RPMI7951 (cell line): ENCODE measurements at regions not wholly inside any gene's neighbourhood (a gene's known extent, or its start where the extent isn't known, plus 50 kb on each side); places are given as distances from the start of the nearest gene placed in this dataset.

Source experiments
- DNase-seq: peaks from one replicate; pipeline ENCODE4 v3.0.0-alpha.2; 2012; ENCODE audit warnings: low read depth

DNA sequence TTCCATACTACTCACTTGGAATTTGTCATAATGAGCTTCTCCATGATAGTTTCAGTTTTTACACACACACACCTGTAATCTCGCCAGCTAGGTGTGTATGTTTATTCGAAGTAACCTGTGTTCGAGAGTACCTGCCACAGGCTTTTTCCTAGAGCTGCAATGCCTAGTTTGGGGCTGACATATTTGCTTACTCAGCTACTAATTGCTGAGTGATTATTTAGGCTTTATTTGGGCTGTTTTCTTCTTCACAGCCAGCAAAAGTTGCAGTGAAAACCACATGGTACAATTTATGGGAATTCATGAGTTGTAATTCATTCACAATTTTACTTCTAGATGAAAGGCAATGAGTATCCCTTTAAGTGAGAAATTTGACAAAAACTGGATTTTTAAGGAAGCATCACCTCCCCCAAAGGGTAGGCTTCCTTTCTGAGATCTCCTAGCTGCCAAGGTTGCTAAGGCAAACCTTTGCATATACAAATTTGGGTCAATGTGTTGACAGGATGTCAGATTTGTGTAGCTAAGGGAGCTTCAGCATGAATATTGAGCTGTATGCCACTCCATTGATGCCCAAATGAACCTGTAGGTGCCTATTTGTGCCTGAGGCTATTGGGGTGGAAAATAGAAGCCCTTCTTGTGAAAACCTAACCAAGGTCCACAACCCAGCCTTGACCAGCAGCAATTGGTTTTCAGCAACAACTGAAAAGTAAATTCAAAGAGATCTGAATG lies 108.7 kb upstream of the OTX2 start:
- DNase-seq, result no peak

- no peak for DNase-seq
Observed at GRCh38 chr14:56905282-56905681, 95.0 kb upstream of the OTX2 start.

- no peak for DNase-seq
Observed at GRCh38 chr14:56903304-56903969, 93.2 kb upstream of the OTX2 start.

DNA sequence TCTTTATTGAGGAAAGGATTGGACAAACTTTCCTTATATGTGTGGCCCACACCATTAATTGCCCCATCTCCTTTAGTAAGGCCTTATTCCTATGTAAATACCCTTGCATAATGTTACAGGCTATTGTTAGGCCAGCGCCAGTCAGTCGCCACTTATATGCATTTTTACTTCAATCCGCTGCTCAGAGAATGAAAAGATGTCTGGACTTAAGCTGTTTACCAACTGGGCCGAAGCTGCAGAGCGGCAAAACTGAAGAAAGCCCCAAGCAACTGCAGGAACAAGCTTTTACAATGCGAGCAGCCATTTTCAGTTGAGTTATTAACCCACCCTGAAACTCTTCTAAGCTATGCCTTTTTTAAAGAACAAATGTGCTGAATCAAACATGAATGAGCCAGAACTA lies 92.1 kb upstream of the OTX2 start:
- no peak for DNase-seq

DNA sequence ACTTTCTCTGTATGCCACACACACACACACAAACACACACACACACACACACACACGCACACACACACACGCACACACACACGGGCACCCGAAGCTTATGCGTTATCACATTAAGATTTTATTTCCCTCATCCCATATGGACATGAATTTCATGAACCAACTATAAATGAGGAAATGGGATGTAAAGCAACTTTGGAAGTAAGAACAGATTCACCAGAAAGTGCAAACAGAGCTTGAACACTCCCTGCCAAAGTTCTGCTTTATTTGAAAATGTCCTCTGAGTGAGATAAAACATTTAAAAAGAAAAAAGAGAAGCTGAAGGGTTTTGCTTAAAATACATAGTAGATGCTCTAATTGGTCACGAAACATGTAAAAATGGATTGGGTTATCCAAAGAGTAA lies 90.4 kb upstream of the OTX2 start:
- DNase-seq, result no peak

DNA sequence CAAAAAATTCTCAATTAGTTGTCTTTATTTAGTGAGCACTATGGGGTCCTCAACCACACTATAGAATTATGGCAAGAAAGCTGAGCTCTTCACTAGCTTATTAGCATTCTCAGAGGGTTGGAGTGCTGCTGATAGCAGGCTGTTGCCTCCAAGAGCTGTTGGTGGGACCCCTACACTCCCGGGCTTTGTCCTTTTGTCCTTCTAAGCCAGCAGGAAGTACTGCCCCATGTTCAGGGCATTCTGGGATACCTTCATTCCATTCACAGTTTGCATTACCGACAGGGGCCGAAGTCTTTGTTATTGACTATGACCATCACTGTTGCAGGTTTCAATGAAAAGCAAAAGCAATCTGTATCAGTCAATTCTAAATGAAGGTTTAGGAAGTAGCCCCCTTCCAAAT lies 89.5 kb upstream of the OTX2 start:
- DNase-seq, result no peak

- DNase-seq, result no peak
Observed at GRCh38 chr14:56896922-56897321, 86.6 kb upstream of the OTX2 start.

DNA sequence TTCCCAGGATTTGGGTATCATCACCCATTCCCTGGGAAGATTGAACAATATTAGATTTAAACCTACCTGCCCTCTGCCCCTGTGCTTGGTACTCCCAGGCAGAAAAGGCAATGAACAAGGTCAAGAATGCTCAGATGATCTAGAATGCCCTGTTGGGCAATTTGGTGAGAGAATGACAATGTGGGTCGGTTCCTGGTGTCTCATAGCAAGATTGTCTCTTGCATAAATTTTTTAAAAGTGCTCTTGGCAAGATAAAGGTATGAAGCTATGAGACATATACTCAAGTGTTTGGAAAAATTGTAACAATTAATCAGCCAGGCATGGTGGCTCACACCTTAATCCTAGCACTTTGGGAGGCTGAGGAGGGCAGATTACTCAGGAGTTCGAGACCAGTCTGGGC lies 86.0 kb upstream of the OTX2 start:
- no peak for DNase-seq

DNA sequence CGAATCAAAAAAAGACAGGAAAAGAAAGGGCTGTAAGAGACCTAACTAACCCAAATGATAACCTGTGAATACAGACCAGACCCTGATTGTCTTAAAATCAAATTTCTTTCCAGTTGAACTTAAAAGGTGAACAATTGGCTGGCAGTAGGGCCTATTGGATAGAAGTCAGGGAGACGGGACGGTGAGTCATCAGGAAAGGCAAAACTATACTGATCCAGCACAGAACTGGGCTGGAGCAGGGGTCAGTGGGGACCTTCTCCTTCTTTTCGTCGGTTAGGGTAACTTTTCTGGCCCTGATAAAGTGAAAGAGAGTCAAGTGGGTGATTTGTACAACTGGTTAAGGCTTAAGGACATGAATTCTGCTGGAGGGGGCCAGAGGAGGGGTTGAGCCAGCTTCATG lies 84.9 kb upstream of the OTX2 start:
- DNase-seq, result no peak

DNA sequence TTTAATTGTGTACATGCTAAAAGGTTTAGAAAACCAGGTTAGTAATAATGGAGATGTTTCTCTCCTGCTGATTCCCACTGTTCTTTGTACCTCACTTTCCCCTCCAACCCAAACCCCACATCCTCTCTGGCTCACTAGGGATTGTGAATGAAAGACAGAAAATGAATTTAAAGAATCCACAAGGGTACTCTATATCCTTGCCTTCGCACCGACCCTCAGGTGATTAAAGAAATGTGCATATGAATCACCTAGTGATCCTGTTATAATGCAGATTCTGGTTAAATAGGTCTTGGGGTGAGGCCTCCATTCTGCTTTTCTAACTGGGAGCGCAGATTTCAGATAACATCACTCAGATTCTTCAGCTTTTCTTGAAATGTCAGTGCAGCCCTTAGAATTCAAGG lies 84.3 kb upstream of the OTX2 start:
- DNase-seq, result no peak

DNA sequence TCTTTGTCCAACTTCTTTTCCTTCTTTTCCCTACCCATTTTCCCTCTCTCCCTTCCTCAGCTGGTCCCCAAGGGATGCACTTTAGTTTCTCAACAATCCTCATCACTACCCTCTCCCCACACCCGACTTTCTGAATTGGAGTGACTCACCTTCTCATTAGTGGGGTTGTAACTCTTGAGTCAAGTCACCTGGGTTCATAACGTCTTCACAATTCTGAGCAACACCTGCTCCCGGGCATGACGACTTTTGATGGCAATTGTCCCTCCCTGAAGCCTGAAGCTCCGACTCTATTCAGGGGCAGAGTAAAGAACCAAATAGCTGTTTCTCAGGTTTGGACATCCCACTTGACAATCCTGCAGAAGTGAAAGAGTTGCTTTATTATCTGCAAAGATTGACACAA lies 82.7 kb upstream of the OTX2 start:
- no peak for DNase-seq

GRCh38 chr14:56891226-56891625 lies 80.9 kb upstream of the OTX2 start:
- no peak for DNase-seq

GRCh38 chr14:56889705-56890104 lies 79.4 kb upstream of the OTX2 start:
- no peak for DNase-seq

GRCh38 chr14:56888274-56888673 lies 78.0 kb upstream of the OTX2 start:
- DNase-seq, result no peak

- no peak for DNase-seq
Observed at GRCh38 chr14:56887216-56887615, 76.9 kb upstream of the OTX2 start.

- DNase-seq, result no peak
Observed at GRCh38 chr14:56886471-56887062, 76.3 kb upstream of the OTX2 start.

- DNase-seq, result no peak
Observed at GRCh38 chr14:56885825-56886224, 75.5 kb upstream of the OTX2 start.

DNA sequence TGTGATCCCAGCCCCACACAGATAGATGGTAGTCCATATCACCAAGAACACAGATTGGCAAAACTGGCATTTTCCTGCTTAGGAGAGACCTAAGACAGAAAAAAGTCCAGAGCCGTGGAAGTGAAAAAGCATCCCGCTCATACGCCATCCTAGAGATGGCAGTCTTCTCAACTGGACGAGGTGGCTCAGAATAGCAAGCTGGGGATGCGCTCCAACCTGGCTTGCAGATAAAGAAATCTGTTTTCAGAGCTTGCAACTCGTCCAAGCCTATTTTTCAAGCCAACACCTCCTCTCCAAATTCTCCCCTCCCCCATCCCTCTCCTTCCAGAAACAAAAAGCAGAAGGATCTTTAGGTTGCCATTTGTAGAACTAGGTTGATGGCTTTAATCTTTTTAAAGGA lies 74.3 kb upstream of the OTX2 start:
- DNase-seq, result no peak

- DNase-seq, result no peak
Observed at GRCh38 chr14:56881181-56881580, 70.9 kb upstream of the OTX2 start.

- no peak for DNase-seq
Observed at GRCh38 chr14:56878766-56879165, 68.5 kb upstream of the OTX2 start.

GRCh38 chr14:56875104-56875675 lies 64.9 kb upstream of the OTX2 start:
- DNase-seq, result no peak

- DNase-seq, result peak; percentile 4
Observed at GRCh38 chr14:56874375-56874774, 64.1 kb upstream of the OTX2 start.

DNA sequence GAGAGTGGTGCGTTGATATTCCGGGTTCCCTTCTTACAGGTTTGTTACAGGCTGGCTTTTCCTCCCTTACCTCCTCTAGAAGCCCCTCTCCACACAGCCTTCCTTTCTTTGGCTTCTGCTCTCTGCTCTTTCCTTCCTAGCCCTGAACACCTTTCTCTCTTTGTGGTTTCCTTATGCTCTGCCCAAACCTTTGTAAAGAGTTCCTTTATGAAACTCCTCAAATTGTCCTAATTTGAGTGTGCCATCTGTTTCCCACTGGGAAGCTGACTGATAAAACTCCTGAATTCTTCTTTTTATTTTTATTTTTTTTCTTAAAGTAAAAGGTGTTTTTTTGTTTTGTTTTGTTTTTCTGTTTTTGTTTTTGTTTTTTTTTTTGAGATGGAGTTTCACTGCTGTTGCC lies 60.1 kb upstream of the OTX2 start:
- DNase-seq, result no peak
